ENCODE measurements at regions not wholly inside any gene's neighbourhood (a gene's known extent, or its start where the extent isn't known, plus 50 kb on each side); places are given as distances from the start of the nearest gene placed in this dataset.

DNA sequence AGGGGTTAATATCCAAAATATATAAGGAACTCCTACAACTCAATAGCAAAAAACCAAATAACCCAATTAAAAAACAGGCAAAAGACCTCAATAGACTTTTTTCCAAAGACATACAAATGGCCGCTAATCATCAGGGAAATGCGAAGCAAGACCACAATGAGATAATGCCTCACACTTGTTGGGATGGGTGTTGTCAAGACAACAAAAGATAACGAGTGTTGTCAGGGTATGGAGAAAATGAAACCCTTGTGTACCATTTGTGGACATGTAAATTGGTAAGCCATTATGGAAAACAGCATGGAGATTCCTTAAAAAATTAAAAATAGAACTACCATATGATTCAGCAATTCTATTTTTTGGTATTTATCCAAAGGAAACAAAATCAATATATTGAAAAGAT lies 620.2 kb downstream of the ACTL7B start:
- Histone ChIP-seq H3K18ac (ENCODE audit: low read depth, low read length) (no peak overlapping the region), H2BK15ac (ENCODE audit: low read depth, low read length) (no peak overlapping the region), H2BK120ac (ENCODE audit: low read depth, low read length) (no peak overlapping the region), H2AK5ac (ENCODE audit: low read depth, low read length) (no peak overlapping the region), H3K36me3 (ENCODE audit: control insufficient read depth, insufficient read depth, low read length) (no peaks in the 10 kb centered on the region), H2BK5ac (ENCODE audit: low read depth, low read length, poor library complexity, severe bottlenecking) (no peak overlapping the region), H2BK20ac (ENCODE audit: low read depth, low read length) (no peak overlapping the region), H3K27ac (ENCODE audit: insufficient read depth, low read length) (no peak overlapping the region), H3K9ac (ENCODE audit: low read depth, low read length) (no peak overlapping the region), H4K5ac (ENCODE audit: low read depth, low read length) (no peak overlapping the region), H3K4ac (ENCODE audit: low read depth, low read length) (no peak overlapping the region), H4K20me1 (ENCODE audit: insufficient read depth, low read length) (no peaks in the 10 kb centered on the region), H4K8ac (ENCODE audit: low read depth in 2 of 2, low read length in 2 of 2) (no peak overlapping the region), H3K4me2 (ENCODE audit: low read depth, low read length) (no peak overlapping the region), H4K91ac (ENCODE audit: insufficient read depth, low read depth, low read length) (no peak overlapping the region), H3K4me1 (ENCODE audit: control insufficient read depth, insufficient read depth, low read length) (peaks cover 2% of the 10 kb centered on the region; the same call in 1 of the 2 replicates), H3K23ac (ENCODE audit: low read depth, low read length) (no peak overlapping the region), H2AK9ac (replicated peaks; ENCODE audit: low read depth, low read length, poor library complexity) (no peak overlapping the region), H2AFZ (replicated peaks; ENCODE audit: low read length, poor library complexity) (no peak overlapping the region), H3K27me3 (ENCODE audit: control insufficient read depth, insufficient read depth, low read length) (no peaks in the 10 kb centered on the region), H3K56ac (ENCODE audit: extremely low read depth, insufficient read depth, low read length) (no peak overlapping the region), H3K4me3 (ENCODE audit: insufficient read depth, low read depth, low read length) (no peak overlapping the region), H3K9me3 (ENCODE audit: control insufficient read depth, insufficient read depth, low read length) (no peaks in the 10 kb centered on the region), H3K79me1 (ENCODE audit: low read depth in 1 of 2, low read length in 2 of 2) (no peaks in the 10 kb centered on the region), H3K9me1 (ENCODE audit: insufficient read depth, low read length) (no peaks in the 10 kb centered on the region; the same call in 1 of the 2 replicates), H3K14ac (replicated peaks; ENCODE audit: low read depth, low read length) (no peak overlapping the region)
- no CpG with 5 or more reads among the region's 3 CpGs for WGBS, 2 experiments (ENCODE audit: extremely low coverage in 2 of 2, insufficient read length in 1 of 2)
- no peak for TF ChIP-seq CHD1 (IDR thresholded peaks at IDR 0.05; ENCODE audit: low read depth, low read length)
- no peak for TF ChIP-seq MAZ (IDR thresholded peaks at IDR 0.05; ENCODE audit: borderline replicate concordance, low read depth, low read length)
- TF ChIP-seq SMC3 (IDR thresholded peaks at IDR 0.05; ENCODE audit: low read depth, low read length) = no peak
- TF ChIP-seq, protein P1, sequence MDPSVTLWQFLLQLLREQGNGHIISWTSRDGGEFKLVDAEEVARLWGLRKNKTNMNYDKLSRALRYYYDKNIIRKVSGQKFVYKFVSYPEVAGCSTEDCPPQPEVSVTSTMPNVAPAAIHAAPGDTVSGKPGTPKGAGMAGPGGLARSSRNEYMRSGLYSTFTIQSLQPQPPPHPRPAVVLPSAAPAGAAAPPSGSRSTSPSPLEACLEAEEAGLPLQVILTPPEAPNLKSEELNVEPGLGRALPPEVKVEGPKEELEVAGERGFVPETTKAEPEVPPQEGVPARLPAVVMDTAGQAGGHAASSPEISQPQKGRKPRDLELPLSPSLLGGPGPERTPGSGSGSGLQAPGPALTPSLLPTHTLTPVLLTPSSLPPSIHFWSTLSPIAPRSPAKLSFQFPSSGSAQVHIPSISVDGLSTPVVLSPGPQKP (IDR thresholded peaks at IDR 0.05; ENCODE audit: borderline replicate concordance, low read depth, low read length) = no peak
- no peak for TF ChIP-seq NFE2L2 (IDR thresholded peaks at IDR 0.05; ENCODE audit: low read depth, low read length)
- TF ChIP-seq MAFK (IDR thresholded peaks at IDR 0.05; ENCODE audit: low read depth, low read length) = no peak
- TF ChIP-seq CEBPB (IDR thresholded peaks at IDR 0.05; ENCODE audit: low read depth, low read length) = no peak
- TF ChIP-seq, protein P2, sequence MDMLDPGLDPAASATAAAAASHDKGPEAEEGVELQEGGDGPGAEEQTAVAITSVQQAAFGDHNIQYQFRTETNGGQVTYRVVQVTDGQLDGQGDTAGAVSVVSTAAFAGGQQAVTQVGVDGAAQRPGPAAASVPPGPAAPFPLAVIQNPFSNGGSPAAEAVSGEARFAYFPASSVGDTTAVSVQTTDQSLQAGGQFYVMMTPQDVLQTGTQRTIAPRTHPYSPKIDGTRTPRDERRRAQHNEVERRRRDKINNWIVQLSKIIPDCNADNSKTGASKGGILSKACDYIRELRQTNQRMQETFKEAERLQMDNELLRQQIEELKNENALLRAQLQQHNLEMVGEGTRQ (IDR thresholded peaks at IDR 0.05; ENCODE audit: low read depth, low read length) = no peak
- TF ChIP-seq, protein P3, sequence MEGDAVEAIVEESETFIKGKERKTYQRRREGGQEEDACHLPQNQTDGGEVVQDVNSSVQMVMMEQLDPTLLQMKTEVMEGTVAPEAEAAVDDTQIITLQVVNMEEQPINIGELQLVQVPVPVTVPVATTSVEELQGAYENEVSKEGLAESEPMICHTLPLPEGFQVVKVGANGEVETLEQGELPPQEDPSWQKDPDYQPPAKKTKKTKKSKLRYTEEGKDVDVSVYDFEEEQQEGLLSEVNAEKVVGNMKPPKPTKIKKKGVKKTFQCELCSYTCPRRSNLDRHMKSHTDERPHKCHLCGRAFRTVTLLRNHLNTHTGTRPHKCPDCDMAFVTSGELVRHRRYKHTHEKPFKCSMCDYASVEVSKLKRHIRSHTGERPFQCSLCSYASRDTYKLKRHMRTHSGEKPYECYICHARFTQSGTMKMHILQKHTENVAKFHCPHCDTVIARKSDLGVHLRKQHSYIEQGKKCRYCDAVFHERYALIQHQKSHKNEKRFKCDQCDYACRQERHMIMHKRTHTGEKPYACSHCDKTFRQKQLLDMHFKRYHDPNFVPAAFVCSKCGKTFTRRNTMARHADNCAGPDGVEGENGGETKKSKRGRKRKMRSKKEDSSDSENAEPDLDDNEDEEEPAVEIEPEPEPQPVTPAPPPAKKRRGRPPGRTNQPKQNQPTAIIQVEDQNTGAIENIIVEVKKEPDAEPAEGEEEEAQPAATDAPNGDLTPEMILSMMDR (conservative IDR thresholded peaks at IDR 0.05; ENCODE audit: low read depth, low read length) = no peak
- TF ChIP-seq RAD21 (IDR thresholded peaks at IDR 0.05; ENCODE audit: low read length) = no peak
- no peak for TF ChIP-seq RFX5 (IDR thresholded peaks at IDR 0.05; ENCODE audit: low read depth, low read length)
- TF ChIP-seq POLR2A (IDR thresholded peaks at IDR 0.05; ENCODE audit: low read depth, low read length) = no peak
- no peak for TF ChIP-seq RCOR1 (IDR thresholded peaks at IDR 0.05; ENCODE audit: insufficient replicate concordance, low read length)
- no peak for TF ChIP-seq MXI1 (IDR thresholded peaks at IDR 0.05; ENCODE audit: borderline replicate concordance, low read depth, low read length)
- TF ChIP-seq BHLHE40 (IDR thresholded peaks at IDR 0.05; ENCODE audit: low read depth, low read length) = no peak
- TF ChIP-seq FOS (IDR thresholded peaks at IDR 0.05; ENCODE audit: low read depth, low read length) = no peak
- POLR2A ChIA-PET (ENCODE audit: unreplicated experiment) = no interaction called here
- no TSS peak for BruUV-seq (replicated peaks)
- CTCF ChIA-PET = no interaction called here
- dilution Hi-C loops (cut with HindIII; ENCODE audit: low sequenced_read_pairs, unreplicated experiment) = no loop called here
- intact Hi-C loops (cut with micrococcal nuclease) = no loop called here
- no peak for DNase-seq
- in situ Hi-C loops (cut with MboI; ENCODE audit: low sequenced_read_pairs) = no loop called here
- no peak for ATAC-seq (ENCODE audit: low read depth)
